ENCODE measurements at regions not wholly inside any gene's neighbourhood (a gene's known extent, or its start where the extent isn't known, plus 50 kb on each side); places are given as distances from the start of the nearest gene placed in this dataset.
"Not testable (repeated sequence)": the region's sequence is repeated elsewhere in the genome, so short reads cannot be mapped to it uniquely, and the experiment has no call there.

- H3K9me3 Mint-ChIP-seq; H3K4me1 Mint-ChIP-seq; DNase-seq (ENCODE audit: low spot score); H3K27ac Mint-ChIP-seq; H3K36me3 Mint-ChIP-seq; H3K4me3 Mint-ChIP-seq; POLR2A ChIA-PET; CTCF ChIA-PET; H3K27me3 Mint-ChIP-seq (ENCODE audit: low read depth); ATAC-seq: not testable (repeated sequence)
Observed at GRCh38 chr7:39871610-39872009, 78.4 kb upstream of the CDK13 start.

DNA sequence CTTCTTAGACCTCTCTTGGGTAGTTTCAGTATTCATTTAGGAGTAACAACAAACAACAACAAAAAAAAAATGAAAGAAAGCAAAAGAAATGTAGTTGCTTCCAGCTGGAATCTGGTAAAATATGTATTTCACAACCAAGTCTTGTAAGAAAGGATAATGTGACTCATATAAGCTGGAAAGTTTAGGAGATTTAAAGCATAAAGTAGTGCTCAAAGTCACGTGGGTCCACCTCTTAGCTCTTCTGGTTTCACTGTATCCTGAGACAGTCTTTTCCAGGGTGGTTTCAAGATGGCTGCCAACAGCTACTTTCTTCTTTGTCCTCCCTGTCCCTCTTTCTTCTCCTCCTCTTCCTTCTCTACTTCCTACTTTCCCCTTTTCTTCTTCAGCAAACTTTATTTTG lies 69.5 kb upstream of the CDK13 start:
- DNase-seq (ENCODE audit: low spot score): no peak
- Mint-ChIP-seq H3K4me3 (no peak overlapping the region), H3K4me1 (peaks cover 7% of the 10 kb centered on the region), H3K27me3 (ENCODE audit: low read depth) (no peaks in the 10 kb centered on the region), H3K36me3 (peaks cover 24% of the 10 kb centered on the region), H3K27ac (no peak overlapping the region), H3K9me3 (peaks cover 25% of the 10 kb centered on the region)
- POLR2A ChIA-PET: no interaction called here
- no peak for ATAC-seq
- CTCF ChIA-PET: interaction anchor here (1.1 kb wide), 1 partner anchor 16 kb away, joined by 4 read pairs; no protein-coding TSS in a partner anchor
- TF ChIP-seq, protein P1, sequence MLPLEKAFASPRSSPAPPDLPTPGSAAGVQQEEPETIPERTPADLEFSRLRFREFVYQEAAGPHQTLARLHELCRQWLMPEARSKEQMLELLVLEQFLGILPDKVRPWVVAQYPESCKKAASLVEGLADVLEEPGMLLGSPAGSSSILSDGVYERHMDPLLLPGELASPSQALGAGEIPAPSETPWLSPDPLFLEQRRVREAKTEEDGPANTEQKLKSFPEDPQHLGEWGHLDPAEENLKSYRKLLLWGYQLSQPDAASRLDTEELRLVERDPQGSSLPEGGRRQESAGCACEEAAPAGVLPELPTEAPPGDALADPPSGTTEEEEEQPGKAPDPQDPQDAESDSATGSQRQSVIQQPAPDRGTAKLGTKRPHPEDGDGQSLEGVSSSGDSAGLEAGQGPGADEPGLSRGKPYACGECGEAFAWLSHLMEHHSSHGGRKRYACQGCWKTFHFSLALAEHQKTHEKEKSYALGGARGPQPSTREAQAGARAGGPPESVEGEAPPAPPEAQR (CRISPR knock-in tag; IDR thresholded peaks at IDR 0.05): no peak
- TF ChIP-seq CREB1 (CRISPR knock-in tag; IDR thresholded peaks at IDR 0.05): no peak
- no peak for TF ChIP-seq CTCF (IDR thresholded peaks at IDR 0.05)
- no peak for TF ChIP-seq NFATC4 (CRISPR knock-in tag; IDR thresholded peaks at IDR 0.05)
- no peak for TF ChIP-seq NFE2L1 (CRISPR knock-in tag; IDR thresholded peaks at IDR 0.05)
- no peak for TF ChIP-seq ZNF232 (CRISPR knock-in tag; IDR thresholded peaks at IDR 0.05)
- TF ChIP-seq FOXK1 (CRISPR knock-in tag; IDR thresholded peaks at IDR 0.05): no peak
- TF ChIP-seq ZNF416 (CRISPR knock-in tag; IDR thresholded peaks at IDR 0.05): no peak
- no peak for TF ChIP-seq E2F1 (CRISPR knock-in tag; IDR thresholded peaks at IDR 0.05)
- TF ChIP-seq ZNF671 (CRISPR knock-in tag; IDR thresholded peaks at IDR 0.05): no peak
- TF ChIP-seq ZBTB21 (CRISPR knock-in tag; IDR thresholded peaks at IDR 0.05; ENCODE audit: borderline replicate concordance): no peak
- TF ChIP-seq PRRX2 (CRISPR knock-in tag; IDR thresholded peaks at IDR 0.05): no peak
- TF ChIP-seq, protein P2, sequence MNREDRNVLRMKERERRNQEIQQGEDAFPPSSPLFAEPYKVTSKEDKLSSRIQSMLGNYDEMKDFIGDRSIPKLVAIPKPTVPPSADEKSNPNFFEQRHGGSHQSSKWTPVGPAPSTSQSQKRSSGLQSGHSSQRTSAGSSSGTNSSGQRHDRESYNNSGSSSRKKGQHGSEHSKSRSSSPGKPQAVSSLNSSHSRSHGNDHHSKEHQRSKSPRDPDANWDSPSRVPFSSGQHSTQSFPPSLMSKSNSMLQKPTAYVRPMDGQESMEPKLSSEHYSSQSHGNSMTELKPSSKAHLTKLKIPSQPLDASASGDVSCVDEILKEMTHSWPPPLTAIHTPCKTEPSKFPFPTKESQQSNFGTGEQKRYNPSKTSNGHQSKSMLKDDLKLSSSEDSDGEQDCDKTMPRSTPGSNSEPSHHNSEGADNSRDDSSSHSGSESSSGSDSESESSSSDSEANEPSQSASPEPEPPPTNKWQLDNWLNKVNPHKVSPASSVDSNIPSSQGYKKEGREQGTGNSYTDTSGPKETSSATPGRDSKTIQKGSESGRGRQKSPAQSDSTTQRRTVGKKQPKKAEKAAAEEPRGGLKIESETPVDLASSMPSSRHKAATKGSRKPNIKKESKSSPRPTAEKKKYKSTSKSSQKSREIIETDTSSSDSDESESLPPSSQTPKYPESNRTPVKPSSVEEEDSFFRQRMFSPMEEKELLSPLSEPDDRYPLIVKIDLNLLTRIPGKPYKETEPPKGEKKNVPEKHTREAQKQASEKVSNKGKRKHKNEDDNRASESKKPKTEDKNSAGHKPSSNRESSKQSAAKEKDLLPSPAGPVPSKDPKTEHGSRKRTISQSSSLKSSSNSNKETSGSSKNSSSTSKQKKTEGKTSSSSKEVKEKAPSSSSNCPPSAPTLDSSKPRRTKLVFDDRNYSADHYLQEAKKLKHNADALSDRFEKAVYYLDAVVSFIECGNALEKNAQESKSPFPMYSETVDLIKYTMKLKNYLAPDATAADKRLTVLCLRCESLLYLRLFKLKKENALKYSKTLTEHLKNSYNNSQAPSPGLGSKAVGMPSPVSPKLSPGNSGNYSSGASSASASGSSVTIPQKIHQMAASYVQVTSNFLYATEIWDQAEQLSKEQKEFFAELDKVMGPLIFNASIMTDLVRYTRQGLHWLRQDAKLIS (CRISPR knock-in tag; IDR thresholded peaks at IDR 0.05; ENCODE audit: borderline replicate concordance): no peak
- TF ChIP-seq NFYB (CRISPR knock-in tag; conservative IDR thresholded peaks at IDR 0.05; ENCODE audit: low read depth): no peak
- TF ChIP-seq IRF2 (CRISPR knock-in tag; IDR thresholded peaks at IDR 0.05; ENCODE audit: borderline replicate concordance, low read depth): no peak
- TF ChIP-seq, protein P3, sequence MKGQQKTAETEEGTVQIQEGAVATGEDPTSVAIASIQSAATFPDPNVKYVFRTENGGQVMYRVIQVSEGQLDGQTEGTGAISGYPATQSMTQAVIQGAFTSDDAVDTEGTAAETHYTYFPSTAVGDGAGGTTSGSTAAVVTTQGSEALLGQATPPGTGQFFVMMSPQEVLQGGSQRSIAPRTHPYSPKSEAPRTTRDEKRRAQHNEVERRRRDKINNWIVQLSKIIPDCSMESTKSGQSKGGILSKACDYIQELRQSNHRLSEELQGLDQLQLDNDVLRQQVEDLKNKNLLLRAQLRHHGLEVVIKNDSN (CRISPR knock-in tag; IDR thresholded peaks at IDR 0.05): no peak
- TF ChIP-seq ELF4 (CRISPR knock-in tag; IDR thresholded peaks at IDR 0.05; ENCODE audit: low read depth): no peak
- TF ChIP-seq, protein P4, sequence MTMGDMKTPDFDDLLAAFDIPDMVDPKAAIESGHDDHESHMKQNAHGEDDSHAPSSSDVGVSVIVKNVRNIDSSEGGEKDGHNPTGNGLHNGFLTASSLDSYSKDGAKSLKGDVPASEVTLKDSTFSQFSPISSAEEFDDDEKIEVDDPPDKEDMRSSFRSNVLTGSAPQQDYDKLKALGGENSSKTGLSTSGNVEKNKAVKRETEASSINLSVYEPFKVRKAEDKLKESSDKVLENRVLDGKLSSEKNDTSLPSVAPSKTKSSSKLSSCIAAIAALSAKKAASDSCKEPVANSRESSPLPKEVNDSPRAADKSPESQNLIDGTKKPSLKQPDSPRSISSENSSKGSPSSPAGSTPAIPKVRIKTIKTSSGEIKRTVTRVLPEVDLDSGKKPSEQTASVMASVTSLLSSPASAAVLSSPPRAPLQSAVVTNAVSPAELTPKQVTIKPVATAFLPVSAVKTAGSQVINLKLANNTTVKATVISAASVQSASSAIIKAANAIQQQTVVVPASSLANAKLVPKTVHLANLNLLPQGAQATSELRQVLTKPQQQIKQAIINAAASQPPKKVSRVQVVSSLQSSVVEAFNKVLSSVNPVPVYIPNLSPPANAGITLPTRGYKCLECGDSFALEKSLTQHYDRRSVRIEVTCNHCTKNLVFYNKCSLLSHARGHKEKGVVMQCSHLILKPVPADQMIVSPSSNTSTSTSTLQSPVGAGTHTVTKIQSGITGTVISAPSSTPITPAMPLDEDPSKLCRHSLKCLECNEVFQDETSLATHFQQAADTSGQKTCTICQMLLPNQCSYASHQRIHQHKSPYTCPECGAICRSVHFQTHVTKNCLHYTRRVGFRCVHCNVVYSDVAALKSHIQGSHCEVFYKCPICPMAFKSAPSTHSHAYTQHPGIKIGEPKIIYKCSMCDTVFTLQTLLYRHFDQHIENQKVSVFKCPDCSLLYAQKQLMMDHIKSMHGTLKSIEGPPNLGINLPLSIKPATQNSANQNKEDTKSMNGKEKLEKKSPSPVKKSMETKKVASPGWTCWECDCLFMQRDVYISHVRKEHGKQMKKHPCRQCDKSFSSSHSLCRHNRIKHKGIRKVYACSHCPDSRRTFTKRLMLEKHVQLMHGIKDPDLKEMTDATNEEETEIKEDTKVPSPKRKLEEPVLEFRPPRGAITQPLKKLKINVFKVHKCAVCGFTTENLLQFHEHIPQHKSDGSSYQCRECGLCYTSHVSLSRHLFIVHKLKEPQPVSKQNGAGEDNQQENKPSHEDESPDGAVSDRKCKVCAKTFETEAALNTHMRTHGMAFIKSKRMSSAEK (CRISPR knock-in tag; IDR thresholded peaks at IDR 0.05; ENCODE audit: borderline replicate concordance): no peak
- TF ChIP-seq, protein P5, sequence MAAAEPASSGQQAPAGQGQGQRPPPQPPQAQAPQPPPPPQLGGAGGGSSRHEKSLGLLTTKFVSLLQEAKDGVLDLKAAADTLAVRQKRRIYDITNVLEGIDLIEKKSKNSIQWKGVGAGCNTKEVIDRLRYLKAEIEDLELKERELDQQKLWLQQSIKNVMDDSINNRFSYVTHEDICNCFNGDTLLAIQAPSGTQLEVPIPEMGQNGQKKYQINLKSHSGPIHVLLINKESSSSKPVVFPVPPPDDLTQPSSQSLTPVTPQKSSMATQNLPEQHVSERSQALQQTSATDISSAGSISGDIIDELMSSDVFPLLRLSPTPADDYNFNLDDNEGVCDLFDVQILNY (CRISPR knock-in tag; IDR thresholded peaks at IDR 0.05): no peak

All from WTC11 (cell line).